ENCODE measurements at regions not wholly inside any gene's neighbourhood (a gene's known extent, or its start where the extent isn't known, plus 50 kb on each side); places are given as distances from the start of the nearest gene placed in this dataset.

DNA sequence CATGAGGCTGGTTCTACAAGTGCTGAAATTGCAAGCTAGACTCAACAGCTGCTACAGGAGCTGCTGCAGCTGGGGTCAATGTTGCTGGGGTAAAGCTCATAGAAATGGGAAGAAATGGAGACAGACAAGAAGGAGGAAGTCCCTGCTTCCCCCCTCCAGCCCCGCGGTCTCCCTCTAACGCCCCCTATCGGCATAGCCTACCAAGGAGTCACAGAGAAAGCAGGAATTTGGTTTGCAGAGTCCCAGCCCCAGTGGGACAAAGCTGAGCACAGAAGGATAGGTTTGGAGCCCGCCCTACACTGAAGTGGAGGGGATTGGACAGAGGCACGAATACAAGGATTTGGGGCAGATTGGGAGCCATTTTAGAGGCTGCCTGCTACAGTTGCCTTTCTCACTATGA, 176.9 kb upstream of the ANKRD28 start:
- Histone ChIP-seq H3K36me3 (ENCODE audit: control insufficient read depth, insufficient read depth, low read length) (no peaks in the 10 kb centered on the region), H3K4me1 (ENCODE audit: control insufficient read depth, insufficient read depth, low read length) (no peaks in the 10 kb centered on the region), H3K9me3 (ENCODE audit: control insufficient read depth, insufficient read depth, low read length) (no peaks in the 10 kb centered on the region), H3K27me3 (ENCODE audit: control insufficient read depth, insufficient read depth, low read length) (no peaks in the 10 kb centered on the region), H3K9ac (ENCODE audit: low read depth, low read length) (no peak overlapping the region), H3K4me3 (ENCODE audit: low read depth, low read length) (no peak overlapping the region), H3K27ac (ENCODE audit: low read depth, low read length) (no peak overlapping the region)

DNA sequence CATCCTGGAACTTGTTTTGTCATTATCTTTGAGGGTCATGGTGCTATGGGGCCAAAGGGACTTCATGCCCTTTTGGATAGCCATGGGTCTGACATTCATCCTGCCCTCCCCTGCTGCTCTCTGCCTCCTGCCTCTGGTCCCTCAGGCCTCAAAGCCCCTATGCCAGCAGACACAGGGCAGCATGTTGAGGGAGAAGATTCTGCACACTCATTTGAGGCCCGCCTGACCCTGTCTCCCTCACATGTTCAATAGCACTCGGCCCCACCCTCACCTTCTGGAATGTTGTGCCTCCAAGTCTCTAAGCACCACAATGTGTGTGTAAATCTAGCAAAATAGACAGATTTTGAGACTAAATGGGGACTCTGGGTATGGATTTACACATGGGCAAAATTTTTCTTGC, 178.7 kb upstream of the ANKRD28 start:
- no peaks in the 10 kb centered on the region for H3K4me1 ChIP-seq (ENCODE audit: control insufficient read depth, insufficient read depth, low read length)
- no peak overlapping the region for H3K27ac ChIP-seq (ENCODE audit: low read depth, low read length)
- no peaks in the 10 kb centered on the region for H3K27me3 ChIP-seq (ENCODE audit: control insufficient read depth, insufficient read depth, low read length)
- no peaks in the 10 kb centered on the region for H3K36me3 ChIP-seq (ENCODE audit: control insufficient read depth, insufficient read depth, low read length)
- no peaks in the 10 kb centered on the region for H3K9me3 ChIP-seq (ENCODE audit: control insufficient read depth, insufficient read depth, low read length)
- no peak overlapping the region for H3K4me3 ChIP-seq (ENCODE audit: low read depth, low read length)
- no peak overlapping the region for H3K9ac ChIP-seq (ENCODE audit: low read depth, low read length)

DNA sequence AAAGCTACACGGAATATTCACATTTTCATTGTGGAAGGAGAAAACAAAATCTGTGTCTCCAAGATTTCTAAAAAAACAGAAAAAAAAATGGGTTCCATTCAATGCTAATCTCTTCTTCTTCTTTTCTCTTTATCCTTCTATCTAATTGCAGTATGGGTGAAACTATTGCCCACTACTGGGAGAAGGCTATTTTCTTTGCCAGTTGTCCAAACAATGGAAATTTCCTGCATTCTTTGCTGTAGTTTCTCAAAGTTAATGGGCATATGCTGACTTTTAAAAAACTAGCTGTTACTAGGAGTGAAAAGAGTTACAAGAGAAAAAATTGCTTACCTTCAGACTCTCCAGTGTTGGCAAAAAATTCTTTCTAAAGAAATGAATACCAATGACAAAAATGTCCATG, 179.3 kb upstream of the ANKRD28 start:
- H3K9me3 ChIP-seq (ENCODE audit: control insufficient read depth, insufficient read depth, low read length), result no peaks in the 10 kb centered on the region
- H3K27ac ChIP-seq (ENCODE audit: low read depth, low read length), result no peak overlapping the region
- no peaks in the 10 kb centered on the region for H3K27me3 ChIP-seq (ENCODE audit: control insufficient read depth, insufficient read depth, low read length)
- no peak overlapping the region for H3K4me3 ChIP-seq (ENCODE audit: low read depth, low read length)
- H3K36me3 ChIP-seq (ENCODE audit: control insufficient read depth, insufficient read depth, low read length), result no peaks in the 10 kb centered on the region
- H3K4me1 ChIP-seq (ENCODE audit: control insufficient read depth, insufficient read depth, low read length), result no peaks in the 10 kb centered on the region
- no peak overlapping the region for H3K9ac ChIP-seq (ENCODE audit: low read depth, low read length)

DNA sequence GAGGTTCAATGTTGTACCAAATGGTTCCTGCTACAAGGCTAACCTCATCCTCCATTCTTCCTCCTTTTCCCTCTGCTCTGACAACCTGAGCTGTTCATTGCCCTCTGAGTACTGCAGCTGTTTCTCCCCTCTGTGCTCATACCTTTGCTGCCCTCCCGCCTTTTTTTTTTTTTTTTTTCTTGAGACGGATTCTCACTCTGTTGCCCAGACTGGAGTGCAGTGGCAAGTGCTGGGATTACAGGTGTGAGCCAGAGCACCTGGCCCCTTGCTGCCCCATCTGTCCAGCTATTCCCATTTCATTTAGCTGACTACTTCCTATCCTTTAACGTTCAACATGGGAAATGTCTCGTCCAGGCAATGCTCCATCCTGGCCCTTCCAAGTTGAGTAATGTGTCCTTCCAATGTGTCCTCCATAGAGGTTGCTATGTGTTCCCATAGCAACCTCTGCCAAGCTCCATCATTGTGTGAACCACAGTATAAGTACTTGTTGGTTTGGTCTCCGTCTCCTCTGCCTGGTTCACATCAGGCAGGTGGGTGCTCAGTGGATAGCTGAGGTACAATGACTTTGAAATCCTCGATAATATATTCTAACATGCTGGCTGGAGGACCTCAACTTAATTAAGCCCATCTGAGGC, 179.9 kb upstream of the ANKRD28 start:
- Histone ChIP-seq H3K4me3 (ENCODE audit: low read depth, low read length) (no peak overlapping the region), H3K27ac (ENCODE audit: low read depth, low read length) (no peak overlapping the region), H3K4me1 (ENCODE audit: control insufficient read depth, insufficient read depth, low read length) (no peaks in the 10 kb centered on the region), H3K36me3 (ENCODE audit: control insufficient read depth, insufficient read depth, low read length) (no peaks in the 10 kb centered on the region), H3K9ac (ENCODE audit: low read depth, low read length) (no peak overlapping the region), H3K9me3 (ENCODE audit: control insufficient read depth, insufficient read depth, low read length) (no peaks in the 10 kb centered on the region), H3K27me3 (ENCODE audit: control insufficient read depth, insufficient read depth, low read length) (no peaks in the 10 kb centered on the region)

DNA sequence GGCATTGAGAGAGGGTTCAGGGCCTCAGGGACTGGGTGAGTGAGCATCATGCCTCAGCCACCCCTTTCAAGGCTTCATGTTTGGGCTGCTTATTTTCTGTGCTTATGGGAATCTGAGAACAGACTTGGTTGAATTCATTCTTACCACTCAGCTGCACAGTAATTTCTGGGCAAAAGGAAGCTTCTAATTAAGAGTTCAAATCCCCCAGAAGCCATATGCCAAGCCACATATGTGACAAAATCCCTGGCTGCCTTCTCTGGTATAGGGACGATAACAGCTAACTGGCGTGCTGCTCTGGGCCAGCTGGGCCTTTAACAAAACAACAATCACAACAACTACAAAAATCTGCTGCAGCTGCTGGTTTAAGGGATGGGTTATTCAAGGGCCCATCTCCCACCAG, 181.0 kb upstream of the ANKRD28 start:
- Histone ChIP-seq H3K9me3 (ENCODE audit: control insufficient read depth, insufficient read depth, low read length) (no peaks in the 10 kb centered on the region), H3K4me3 (ENCODE audit: low read depth, low read length) (no peak overlapping the region), H3K4me1 (ENCODE audit: control insufficient read depth, insufficient read depth, low read length) (no peaks in the 10 kb centered on the region), H3K9ac (ENCODE audit: low read depth, low read length) (no peak overlapping the region), H3K27me3 (ENCODE audit: control insufficient read depth, insufficient read depth, low read length) (no peaks in the 10 kb centered on the region), H3K36me3 (ENCODE audit: control insufficient read depth, insufficient read depth, low read length) (no peaks in the 10 kb centered on the region), H3K27ac (ENCODE audit: low read depth, low read length) (no peak overlapping the region)

DNA sequence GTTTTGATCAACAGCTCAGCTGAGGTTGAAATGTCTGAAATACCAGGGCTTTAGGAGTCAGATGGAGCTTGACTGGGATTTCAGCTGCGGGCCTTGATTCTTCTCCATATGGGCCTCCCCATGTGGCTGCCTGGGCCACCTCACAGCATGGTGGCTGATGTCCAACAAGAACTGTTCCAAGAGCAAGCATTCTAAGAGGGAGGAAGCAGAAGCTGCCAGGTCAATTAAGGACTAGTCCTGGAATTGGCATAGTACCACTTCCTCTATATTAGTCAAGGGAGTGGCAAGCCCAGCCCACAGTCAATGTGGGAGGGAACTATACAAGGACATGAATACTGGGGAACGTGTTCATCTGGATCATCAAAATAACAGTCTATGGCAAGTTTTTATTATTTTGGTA, 181.7 kb upstream of the ANKRD28 start:
- H3K36me3 ChIP-seq (ENCODE audit: control insufficient read depth, insufficient read depth, low read length), result no peaks in the 10 kb centered on the region
- no peaks in the 10 kb centered on the region for H3K9me3 ChIP-seq (ENCODE audit: control insufficient read depth, insufficient read depth, low read length)
- H3K4me3 ChIP-seq (ENCODE audit: low read depth, low read length), result no peak overlapping the region
- no peak overlapping the region for H3K9ac ChIP-seq (ENCODE audit: low read depth, low read length)
- no peaks in the 10 kb centered on the region for H3K27me3 ChIP-seq (ENCODE audit: control insufficient read depth, insufficient read depth, low read length)
- H3K27ac ChIP-seq (ENCODE audit: low read depth, low read length), result no peak overlapping the region
- H3K4me1 ChIP-seq (ENCODE audit: control insufficient read depth, insufficient read depth, low read length), result no peaks in the 10 kb centered on the region

DNA sequence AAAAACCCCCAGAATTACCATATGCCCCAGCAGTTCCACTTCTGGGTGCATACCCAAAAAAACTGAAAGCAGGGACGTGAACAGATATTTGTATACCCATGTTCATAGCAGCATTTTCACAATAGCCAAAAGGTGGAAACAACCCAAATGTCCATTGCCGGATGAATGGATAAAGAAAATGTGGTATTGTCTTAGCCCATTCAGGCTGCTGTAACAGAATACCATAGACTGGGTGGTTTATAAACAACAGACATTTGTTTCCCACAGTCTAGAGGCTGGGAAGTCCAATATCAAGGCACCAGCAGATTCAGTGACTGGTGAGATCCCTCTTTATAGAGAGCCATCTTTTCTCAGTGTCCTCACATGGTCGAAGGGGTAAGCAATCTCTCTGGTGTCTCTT, 182.1 kb upstream of the ANKRD28 start:
- no peaks in the 10 kb centered on the region for H3K4me1 ChIP-seq (ENCODE audit: control insufficient read depth, insufficient read depth, low read length)
- no peaks in the 10 kb centered on the region for H3K9me3 ChIP-seq (ENCODE audit: control insufficient read depth, insufficient read depth, low read length)
- H3K9ac ChIP-seq (ENCODE audit: low read depth, low read length), result no peak overlapping the region
- no peaks in the 10 kb centered on the region for H3K36me3 ChIP-seq (ENCODE audit: control insufficient read depth, insufficient read depth, low read length)
- H3K4me3 ChIP-seq (ENCODE audit: low read depth, low read length), result no peak overlapping the region
- no peak overlapping the region for H3K27ac ChIP-seq (ENCODE audit: low read depth, low read length)
- H3K27me3 ChIP-seq (ENCODE audit: control insufficient read depth, insufficient read depth, low read length), result no peaks in the 10 kb centered on the region

DNA sequence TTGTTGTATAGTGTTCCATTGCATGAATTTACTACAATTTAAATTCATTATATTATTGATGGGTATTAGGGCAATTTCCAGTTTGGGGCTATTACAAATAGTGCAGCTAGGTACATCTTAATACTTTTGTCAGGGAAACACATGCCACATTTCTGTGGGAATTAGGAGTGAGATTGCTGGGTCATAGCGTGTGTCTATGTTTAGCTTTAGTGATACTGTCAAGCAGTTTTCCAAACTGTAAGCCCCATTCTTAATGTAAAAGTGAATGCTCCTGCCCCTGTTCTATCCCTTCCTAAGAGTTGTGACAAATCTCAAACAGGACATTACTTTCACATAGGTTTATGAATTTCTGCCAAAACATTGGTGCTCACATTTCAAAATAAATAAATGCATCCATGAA, 184.5 kb upstream of the ANKRD28 start:
- Histone ChIP-seq H3K27ac (ENCODE audit: low read depth, low read length) (no peak overlapping the region), H3K9me3 (ENCODE audit: control insufficient read depth, insufficient read depth, low read length) (peaks cover 9% of the 10 kb centered on the region; the same call in 1 of the 2 replicates), H3K4me1 (ENCODE audit: control insufficient read depth, insufficient read depth, low read length) (no peaks in the 10 kb centered on the region), H3K36me3 (ENCODE audit: control insufficient read depth, insufficient read depth, low read length) (no peaks in the 10 kb centered on the region), H3K27me3 (ENCODE audit: control insufficient read depth, insufficient read depth, low read length) (no peaks in the 10 kb centered on the region), H3K9ac (ENCODE audit: low read depth, low read length) (no peak overlapping the region), H3K4me3 (ENCODE audit: low read depth, low read length) (no peak overlapping the region)

DNA sequence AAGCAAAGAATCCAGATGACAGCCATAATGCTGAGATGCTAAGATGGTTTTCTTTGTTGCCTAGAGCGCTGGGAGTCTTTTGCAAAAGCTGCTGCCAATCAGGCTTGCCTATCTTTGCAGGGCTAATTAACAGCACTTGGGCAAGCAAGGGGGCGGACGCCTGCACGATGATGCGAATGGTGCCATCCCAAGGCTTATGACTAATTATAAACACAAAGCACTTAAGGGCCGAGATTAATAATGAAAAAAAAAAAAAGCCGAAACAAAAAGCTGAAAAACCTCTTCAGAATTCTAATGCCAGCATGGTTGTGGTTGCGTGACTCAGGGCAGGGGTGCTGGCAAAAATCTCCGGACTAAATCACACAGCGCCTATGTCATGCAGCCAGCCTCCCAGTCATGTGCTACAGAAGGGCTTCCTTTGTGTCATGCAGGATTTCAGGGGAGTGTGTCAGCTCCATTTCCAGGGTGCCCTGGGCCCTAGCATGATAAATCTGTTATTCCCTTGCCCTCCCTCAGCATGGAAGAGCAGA, 185.0 kb upstream of the ANKRD28 start:
- Histone ChIP-seq H3K9me3 (ENCODE audit: control insufficient read depth, insufficient read depth, low read length) (peaks cover 10% of the 10 kb centered on the region), H3K4me3 (ENCODE audit: low read depth, low read length) (no peak overlapping the region), H3K4me1 (ENCODE audit: control insufficient read depth, insufficient read depth, low read length) (no peaks in the 10 kb centered on the region), H3K9ac (ENCODE audit: low read depth, low read length) (no peak overlapping the region), H3K27ac (ENCODE audit: low read depth, low read length) (no peak overlapping the region), H3K36me3 (ENCODE audit: control insufficient read depth, insufficient read depth, low read length) (no peaks in the 10 kb centered on the region), H3K27me3 (ENCODE audit: control insufficient read depth, insufficient read depth, low read length) (no peaks in the 10 kb centered on the region)

DNA sequence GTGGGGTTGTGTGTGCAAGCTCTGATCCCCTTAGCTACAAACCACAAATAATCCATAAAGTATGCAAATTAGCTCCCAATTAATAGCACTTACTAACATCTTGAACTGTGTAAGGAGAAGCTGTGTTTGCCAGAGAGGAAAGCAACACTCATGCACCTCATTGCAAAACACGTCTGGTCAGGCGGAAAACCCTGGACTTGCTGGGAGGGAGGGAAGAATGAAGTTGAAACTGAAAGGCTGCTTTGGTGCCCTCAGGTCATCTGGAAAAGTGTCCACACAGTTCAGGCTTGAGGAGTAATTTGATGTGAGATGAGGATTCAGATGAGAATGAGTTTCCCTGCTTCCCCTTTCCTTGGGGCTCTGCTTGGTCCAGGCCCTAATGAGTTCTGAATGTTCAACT, 185.5 kb upstream of the ANKRD28 start:
- H3K4me3 ChIP-seq (ENCODE audit: low read depth, low read length), result no peak overlapping the region
- no peak overlapping the region for H3K9ac ChIP-seq (ENCODE audit: low read depth, low read length)
- H3K36me3 ChIP-seq (ENCODE audit: control insufficient read depth, insufficient read depth, low read length), result no peaks in the 10 kb centered on the region
- H3K9me3 ChIP-seq (ENCODE audit: control insufficient read depth, insufficient read depth, low read length), result peaks cover 15% of the 10 kb centered on the region
- H3K4me1 ChIP-seq (ENCODE audit: control insufficient read depth, insufficient read depth, low read length), result no peaks in the 10 kb centered on the region
- no peaks in the 10 kb centered on the region for H3K27me3 ChIP-seq (ENCODE audit: control insufficient read depth, insufficient read depth, low read length)
- no peak overlapping the region for H3K27ac ChIP-seq (ENCODE audit: low read depth, low read length)

DNA sequence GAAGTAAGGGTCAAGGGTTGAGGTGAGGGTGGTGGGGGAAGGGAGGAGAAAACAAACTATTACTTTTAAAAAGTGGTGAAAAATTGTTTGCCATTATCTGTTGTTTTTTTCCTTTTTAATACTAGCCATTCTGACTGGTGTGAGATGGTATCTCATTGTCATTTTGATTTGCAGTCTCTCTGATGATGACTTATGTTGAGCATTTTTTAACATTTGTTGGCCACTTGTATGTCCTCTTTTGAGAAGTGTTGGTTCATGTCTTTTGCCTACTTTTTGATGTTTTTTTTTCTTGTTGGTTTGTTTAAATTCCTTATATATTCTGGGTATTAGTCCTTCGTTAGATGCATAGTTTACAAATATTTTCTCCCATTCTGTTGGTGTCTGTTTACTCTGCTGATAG, 185.9 kb upstream of the ANKRD28 start:
- Histone ChIP-seq H3K27ac (ENCODE audit: low read depth, low read length) (no peak overlapping the region), H3K9ac (ENCODE audit: low read depth, low read length) (no peak overlapping the region), H3K27me3 (ENCODE audit: control insufficient read depth, insufficient read depth, low read length) (no peaks in the 10 kb centered on the region), H3K9me3 (ENCODE audit: control insufficient read depth, insufficient read depth, low read length) (peaks cover 16% of the 10 kb centered on the region), H3K4me3 (ENCODE audit: low read depth, low read length) (no peak overlapping the region), H3K4me1 (ENCODE audit: control insufficient read depth, insufficient read depth, low read length) (no peaks in the 10 kb centered on the region), H3K36me3 (ENCODE audit: control insufficient read depth, insufficient read depth, low read length) (no peaks in the 10 kb centered on the region)

All from HUES48 (cell line).